GM12875 (cell line): ENCODE measurements at regions not wholly inside any gene's neighbourhood (a gene's known extent, or its start where the extent isn't known, plus 50 kb on each side); places are given as distances from the start of the nearest gene placed in this dataset.
"Not testable (repeated sequence)": the region's sequence is repeated elsewhere in the genome, so short reads cannot be mapped to it uniquely, and the experiment has no call there.

ENCODE experiments used
- H3K4me3 ChIP-seq: one replicate; pipeline ENCODE4 v1.5.1; 2011; ENCODE audit warnings: low read depth, low read length, control low read depth
- TF ChIP-seq, protein P1 (sequence below): IDR thresholded peaks from 2 replicates; pipeline ENCODE4 v1.5.1; 2011; ENCODE audit warnings: low read depth, mild to moderate bottlenecking, control low read depth, inconsistent platforms, low read length, moderate library complexity, borderline replicate concordance; ENCODE audit not compliant: insufficient read depth

DNA sequence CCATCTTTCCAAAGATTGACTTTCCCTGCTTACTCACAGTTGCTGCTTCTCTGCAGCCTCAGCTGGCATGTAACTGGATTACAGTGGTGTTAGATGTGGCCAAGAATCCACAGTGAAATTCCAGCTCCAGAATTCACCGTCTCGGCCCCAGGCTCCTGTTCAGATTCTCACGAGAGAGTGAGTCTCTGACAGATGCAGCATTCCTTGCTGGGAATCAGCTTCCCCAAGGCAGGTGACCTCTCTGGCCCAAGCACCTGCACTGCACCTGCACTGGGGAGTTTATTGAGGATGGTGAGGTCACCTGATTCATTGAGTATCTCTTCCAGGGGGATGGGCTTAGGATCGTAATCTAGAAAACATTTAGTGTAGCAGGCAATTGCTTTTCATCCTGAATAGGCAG, 600.5 kb upstream of the RBFOX1 start:
- no peak overlapping the region for H3K4me3 ChIP-seq
- TF ChIP-seq, protein P1, sequence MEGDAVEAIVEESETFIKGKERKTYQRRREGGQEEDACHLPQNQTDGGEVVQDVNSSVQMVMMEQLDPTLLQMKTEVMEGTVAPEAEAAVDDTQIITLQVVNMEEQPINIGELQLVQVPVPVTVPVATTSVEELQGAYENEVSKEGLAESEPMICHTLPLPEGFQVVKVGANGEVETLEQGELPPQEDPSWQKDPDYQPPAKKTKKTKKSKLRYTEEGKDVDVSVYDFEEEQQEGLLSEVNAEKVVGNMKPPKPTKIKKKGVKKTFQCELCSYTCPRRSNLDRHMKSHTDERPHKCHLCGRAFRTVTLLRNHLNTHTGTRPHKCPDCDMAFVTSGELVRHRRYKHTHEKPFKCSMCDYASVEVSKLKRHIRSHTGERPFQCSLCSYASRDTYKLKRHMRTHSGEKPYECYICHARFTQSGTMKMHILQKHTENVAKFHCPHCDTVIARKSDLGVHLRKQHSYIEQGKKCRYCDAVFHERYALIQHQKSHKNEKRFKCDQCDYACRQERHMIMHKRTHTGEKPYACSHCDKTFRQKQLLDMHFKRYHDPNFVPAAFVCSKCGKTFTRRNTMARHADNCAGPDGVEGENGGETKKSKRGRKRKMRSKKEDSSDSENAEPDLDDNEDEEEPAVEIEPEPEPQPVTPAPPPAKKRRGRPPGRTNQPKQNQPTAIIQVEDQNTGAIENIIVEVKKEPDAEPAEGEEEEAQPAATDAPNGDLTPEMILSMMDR = no peak

DNA sequence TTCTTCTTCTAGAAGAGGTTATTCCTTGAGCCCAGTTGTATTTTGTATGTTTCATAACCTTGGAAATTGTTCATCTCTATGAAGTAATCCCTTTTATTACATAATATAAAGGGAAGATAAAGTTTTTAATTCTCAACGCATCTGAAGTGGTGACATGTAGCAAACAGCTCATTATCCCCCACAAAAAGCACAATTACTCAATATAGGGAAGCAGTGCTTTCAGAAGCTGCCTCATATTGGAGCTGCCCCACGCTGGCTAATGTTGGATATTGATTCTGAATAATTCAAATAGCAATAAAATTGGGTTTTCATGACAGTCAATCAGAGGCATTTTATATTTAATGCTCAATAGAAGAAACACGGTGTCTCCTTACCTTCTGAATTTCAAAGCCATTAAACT, 604.3 kb upstream of the RBFOX1 start:
- TF ChIP-seq, protein P1 = no peak

DNA sequence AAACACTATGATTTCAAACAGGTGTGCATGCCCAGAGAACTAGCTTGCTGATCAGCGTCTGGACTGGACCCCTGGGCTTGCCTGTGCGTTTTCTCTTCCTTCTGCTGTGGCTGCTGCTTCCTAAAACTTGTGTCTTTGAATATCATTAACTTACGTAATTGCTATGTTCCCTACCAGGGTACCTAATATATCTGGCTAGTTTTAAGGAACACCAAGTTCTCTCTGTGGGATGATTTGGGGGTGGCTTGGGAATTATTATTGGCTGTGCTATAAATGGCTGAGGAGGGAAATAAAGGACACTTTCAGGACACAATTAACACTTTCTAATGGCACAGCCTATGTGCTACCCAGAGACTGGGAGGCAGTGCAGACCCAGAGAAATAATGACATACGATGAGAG, 606.0 kb upstream of the RBFOX1 start:
- TF ChIP-seq, protein P1 = no peak
- H3K4me3 ChIP-seq = no peak overlapping the region

More for the DNA sequence above, 604.3 kb upstream of the RBFOX1 start:
- H3K4me3 ChIP-seq = no peak overlapping the region

DNA sequence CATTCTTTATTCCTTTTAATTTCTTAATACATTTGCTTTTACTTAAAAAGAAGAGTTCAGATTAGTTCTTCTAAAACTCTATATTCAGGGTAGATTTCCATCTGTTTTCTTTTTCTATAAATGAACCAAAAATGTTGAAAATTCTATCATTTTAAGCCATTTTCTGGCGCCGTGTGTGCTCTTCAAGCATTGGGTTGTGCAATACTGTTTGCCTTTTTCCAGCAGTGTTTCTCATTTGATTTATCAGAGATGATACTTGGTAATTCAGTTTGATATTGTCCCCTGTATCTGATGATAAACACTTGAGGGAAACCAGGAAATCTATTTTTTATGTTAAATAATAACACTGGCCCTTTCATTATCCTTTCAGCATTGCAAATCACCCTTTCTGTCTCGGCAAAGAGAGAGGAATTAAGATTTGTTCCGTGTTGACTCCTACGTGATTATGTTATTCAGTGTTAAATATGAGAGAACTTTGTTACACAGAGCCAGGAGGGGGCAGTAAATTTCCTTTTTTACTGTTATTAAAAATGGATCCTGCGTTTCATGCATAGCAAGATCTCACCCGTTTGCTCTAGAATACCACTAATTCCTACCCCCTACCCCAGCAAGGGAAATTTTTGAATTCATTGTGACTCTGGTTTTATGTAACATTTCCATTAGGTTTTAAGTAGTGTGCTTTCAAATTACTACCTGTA, 606.9 kb upstream of the RBFOX1 start:
- TF ChIP-seq, protein P1 = no peak

DNA sequence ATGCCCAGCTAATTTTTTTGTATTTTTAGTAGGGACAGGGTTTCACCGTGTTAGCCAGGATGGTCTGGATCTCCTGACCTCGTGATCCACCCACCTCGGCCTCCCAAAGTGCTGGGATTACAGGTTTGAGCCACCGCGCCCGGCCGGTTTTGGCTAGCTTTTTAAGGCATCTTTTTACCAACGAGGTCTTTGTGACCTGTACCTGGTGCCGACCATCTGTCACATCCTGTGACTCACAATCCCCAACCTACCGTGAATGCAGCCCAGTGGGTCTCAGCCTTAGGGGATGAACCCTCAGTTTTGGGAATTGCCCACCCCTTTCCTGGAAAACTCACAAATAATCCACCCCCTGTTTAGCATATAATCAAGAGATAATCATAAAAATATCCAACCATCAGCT, 607.4 kb upstream of the RBFOX1 start:
- not testable (repeated sequence) for H3K4me3 ChIP-seq

More for the DNA sequence above, 606.9 kb upstream of the RBFOX1 start:
- no peak overlapping the region for H3K4me3 ChIP-seq

DNA sequence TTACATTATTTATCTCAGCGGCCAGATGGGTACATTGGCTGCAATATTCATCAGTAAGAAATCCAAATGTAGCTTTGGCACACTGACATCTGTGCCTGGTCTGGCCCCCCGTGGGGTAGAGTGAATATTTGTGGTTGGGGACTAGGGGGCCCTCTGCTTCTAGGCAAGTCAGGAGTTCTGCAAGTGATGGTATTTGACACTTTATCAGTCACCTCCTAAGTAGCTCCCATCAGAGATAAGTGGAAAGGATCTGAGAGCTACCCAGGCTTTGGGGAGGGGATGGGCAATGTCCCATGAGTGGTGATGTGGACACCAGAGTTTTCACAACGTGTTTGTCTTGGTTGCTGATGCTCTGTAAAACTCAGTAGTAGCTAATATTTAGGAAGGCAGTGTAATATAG, 609.9 kb upstream of the RBFOX1 start:
- no peak overlapping the region for H3K4me3 ChIP-seq
- TF ChIP-seq, protein P1 = no peak

DNA sequence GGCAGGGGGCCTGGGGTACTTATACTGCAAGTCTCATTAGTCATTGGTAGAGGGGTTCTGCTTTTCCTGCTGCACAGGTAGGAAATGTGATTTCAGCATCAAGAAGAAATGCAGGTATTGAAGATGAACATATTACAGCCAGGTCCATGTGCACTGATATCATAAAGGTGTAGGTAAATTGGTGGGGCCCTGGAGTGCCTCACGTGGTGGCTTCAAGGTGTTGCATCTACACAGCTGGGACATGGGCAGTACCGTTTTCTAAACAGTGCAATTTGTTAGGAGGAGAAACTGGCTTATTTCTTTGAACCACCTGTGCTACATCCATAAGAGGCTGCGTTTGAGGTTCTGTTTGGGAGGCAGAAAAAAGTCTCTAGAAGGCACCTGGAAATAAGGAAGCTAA, 618.1 kb upstream of the RBFOX1 start:
- TF ChIP-seq, protein P1 = no peak
- H3K4me3 ChIP-seq = no peak overlapping the region

DNA sequence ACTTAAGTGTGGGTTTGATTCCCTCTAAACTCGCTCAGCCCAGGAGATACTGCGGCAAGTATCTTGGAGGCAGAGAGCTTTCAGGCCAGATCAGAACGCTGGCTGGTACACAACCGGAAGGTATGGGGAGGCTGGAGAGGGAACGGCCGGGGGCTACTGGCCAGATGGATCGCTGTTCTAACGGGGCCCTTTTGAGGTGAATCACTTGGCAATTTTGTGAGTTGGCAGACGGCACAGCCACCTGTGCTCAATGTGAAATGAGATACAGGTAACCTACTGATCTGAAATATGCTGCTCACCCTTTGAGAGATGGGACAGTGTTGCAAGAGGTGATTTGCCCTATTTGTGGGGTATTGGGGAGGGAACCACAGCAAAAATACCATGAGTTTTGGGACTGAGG, 622.9 kb upstream of the RBFOX1 start:
- H3K4me3 ChIP-seq = no peak overlapping the region
- TF ChIP-seq, protein P1 = no peak
